ENCODE measurements at regions not wholly inside any gene's neighbourhood (a gene's known extent, or its start where the extent isn't known, plus 50 kb on each side); places are given as distances from the start of the nearest gene placed in this dataset.

GRCh38 chrY:8591821-8592516 is 745.3 kb upstream of the TSPY4 start:
- H3K4me3 ChIP-seq (replicated peaks in 1 of 3; ENCODE audit: insufficient read depth in 1 of 3, low read depth in 2 of 3, low read length in 3 of 3) = no peak overlapping the region
- peaks cover 38% of the 10 kb centered on the region for H3K9me3 ChIP-seq (ENCODE audit: low read length)
- in situ Hi-C loops (cut with HindIII; ENCODE audit: extremely low pct_ligation_motif_present, low pct_unique_long_range_greater_than_20kb) = no loop called here
- no peak overlapping the region for H3K27ac ChIP-seq (ENCODE audit: extremely low read length, insufficient read depth, low read length)
- no peaks in the 10 kb centered on the region for H3K4me1 ChIP-seq (ENCODE audit: insufficient read depth, low read length)
- WGBS (ENCODE audit: low lambda C conversion rate) = 11% methylated on average over 3 of the region's 3 CpGs
- BruUV-seq (replicated peaks) = no TSS peak
- no peaks in the 10 kb centered on the region for H3K79me2 ChIP-seq (ENCODE audit: insufficient read depth, low read length)
- H3K27me3 ChIP-seq (ENCODE audit: control insufficient read depth in 1 of 2, insufficient read depth in 2 of 2, low read length in 2 of 2) = no peaks in the 10 kb centered on the region
- H2AFZ ChIP-seq (ENCODE audit: low read length) = no peak overlapping the region
- ChIA-PET CTCF (ENCODE audit: low intra/inter-chr PET ratio, low total read pairs) (no interaction called here), POLR2A (no interaction called here)
- H3K4me2 ChIP-seq (ENCODE audit: low read depth, low read length) = no peak overlapping the region
- H4K20me1 ChIP-seq (ENCODE audit: insufficient read depth, low read length) = no peaks in the 10 kb centered on the region
- ATAC-seq = no peak
- FAIRE-seq = no peak
- intact Hi-C loops (cut with micrococcal nuclease; ENCODE audit: unreplicated experiment) = no loop called here
- no peak for DNase-seq (ENCODE audit: low spot score)
- TF ChIP-seq ZNF768 (CRISPR knock-in tag; IDR thresholded peaks at IDR 0.05) (no peak), KDM5A (IDR thresholded peaks at IDR 0.05; ENCODE audit: borderline replicate concordance, low read length) (no peak), ZNF263 (CRISPR knock-in tag; IDR thresholded peaks at IDR 0.05) (no peak), KLF6 (CRISPR knock-in tag; IDR thresholded peaks at IDR 0.05) (no peak), NFYC (CRISPR knock-in tag; IDR thresholded peaks at IDR 0.05) (no peak), NRL (CRISPR knock-in tag; IDR thresholded peaks at IDR 0.05; ENCODE audit: borderline replicate concordance) (no peak), ZNF225 (CRISPR knock-in tag; IDR thresholded peaks at IDR 0.05) (no peak), HHEX (CRISPR knock-in tag; IDR thresholded peaks at IDR 0.05) (no peak), ARID3A (IDR thresholded peaks at IDR 0.05; ENCODE audit: low read depth, low read length) (no peak), ZNF446 (CRISPR knock-in tag; IDR thresholded peaks at IDR 0.05) (no peak), ZSCAN30 (CRISPR knock-in tag; IDR thresholded peaks at IDR 0.05) (no peak), NFE2 (CRISPR knock-in tag; IDR thresholded peaks at IDR 0.05) (no peak), ZNF431 (CRISPR knock-in tag; IDR thresholded peaks at IDR 0.05; ENCODE audit: borderline replicate concordance, low read depth) (no peak), CENPX (CRISPR knock-in tag; IDR thresholded peaks at IDR 0.05) (no peak), MTA3 (CRISPR knock-in tag; IDR thresholded peaks at IDR 0.05) (no peak), PHF21A (CRISPR knock-in tag; IDR thresholded peaks at IDR 0.05) (no peak), ZSCAN29 (CRISPR knock-in tag; conservative IDR thresholded peaks at IDR 0.05) (no peak)
- TF ChIP-seq, protein P1, sequence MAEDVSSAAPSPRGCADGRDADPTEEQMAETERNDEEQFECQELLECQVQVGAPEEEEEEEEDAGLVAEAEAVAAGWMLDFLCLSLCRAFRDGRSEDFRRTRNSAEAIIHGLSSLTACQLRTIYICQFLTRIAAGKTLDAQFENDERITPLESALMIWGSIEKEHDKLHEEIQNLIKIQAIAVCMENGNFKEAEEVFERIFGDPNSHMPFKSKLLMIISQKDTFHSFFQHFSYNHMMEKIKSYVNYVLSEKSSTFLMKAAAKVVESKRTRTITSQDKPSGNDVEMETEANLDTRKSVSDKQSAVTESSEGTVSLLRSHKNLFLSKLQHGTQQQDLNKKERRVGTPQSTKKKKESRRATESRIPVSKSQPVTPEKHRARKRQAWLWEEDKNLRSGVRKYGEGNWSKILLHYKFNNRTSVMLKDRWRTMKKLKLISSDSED (CRISPR knock-in tag; IDR thresholded peaks at IDR 0.05) = no peak
- no peaks in the 10 kb centered on the region for H3K36me3 ChIP-seq (replicated peaks in 1 of 2; ENCODE audit: control insufficient read depth in 1 of 2, insufficient read depth in 2 of 2, low read length in 2 of 2)
- H3K9ac ChIP-seq (ENCODE audit: insufficient read depth, low read depth, low read length) = no peak overlapping the region

All from HepG2 (cell line).